ENCODE measurements at regions not wholly inside any gene's neighbourhood (a gene's known extent, or its start where the extent isn't known, plus 50 kb on each side); places are given as distances from the start of the nearest gene placed in this dataset.

DNA sequence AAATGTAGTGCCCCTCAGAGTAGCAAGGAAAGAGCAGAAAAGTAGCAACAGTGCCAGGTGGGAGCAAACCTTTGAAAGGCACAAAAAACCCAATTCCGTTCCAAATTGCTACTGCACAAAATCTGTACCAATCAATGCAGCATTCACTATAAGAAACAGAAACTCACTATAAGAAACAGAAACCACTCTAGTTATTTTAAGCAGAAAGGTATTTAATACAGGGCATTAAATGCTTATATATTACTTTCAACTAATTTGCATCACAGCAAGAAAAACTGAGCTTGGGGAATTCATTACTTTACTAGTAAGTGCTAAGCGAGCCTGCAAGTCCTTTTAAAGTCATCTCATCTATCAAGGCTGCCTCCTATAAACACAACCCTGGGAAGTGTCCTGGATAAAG lies 116.5 kb upstream of the OLIG3 start:
- WGBS, 2 donors, result 82 to 89% methylated on average over 2 of the region's 2 CpGs
- TF ChIP-seq, protein P1, sequence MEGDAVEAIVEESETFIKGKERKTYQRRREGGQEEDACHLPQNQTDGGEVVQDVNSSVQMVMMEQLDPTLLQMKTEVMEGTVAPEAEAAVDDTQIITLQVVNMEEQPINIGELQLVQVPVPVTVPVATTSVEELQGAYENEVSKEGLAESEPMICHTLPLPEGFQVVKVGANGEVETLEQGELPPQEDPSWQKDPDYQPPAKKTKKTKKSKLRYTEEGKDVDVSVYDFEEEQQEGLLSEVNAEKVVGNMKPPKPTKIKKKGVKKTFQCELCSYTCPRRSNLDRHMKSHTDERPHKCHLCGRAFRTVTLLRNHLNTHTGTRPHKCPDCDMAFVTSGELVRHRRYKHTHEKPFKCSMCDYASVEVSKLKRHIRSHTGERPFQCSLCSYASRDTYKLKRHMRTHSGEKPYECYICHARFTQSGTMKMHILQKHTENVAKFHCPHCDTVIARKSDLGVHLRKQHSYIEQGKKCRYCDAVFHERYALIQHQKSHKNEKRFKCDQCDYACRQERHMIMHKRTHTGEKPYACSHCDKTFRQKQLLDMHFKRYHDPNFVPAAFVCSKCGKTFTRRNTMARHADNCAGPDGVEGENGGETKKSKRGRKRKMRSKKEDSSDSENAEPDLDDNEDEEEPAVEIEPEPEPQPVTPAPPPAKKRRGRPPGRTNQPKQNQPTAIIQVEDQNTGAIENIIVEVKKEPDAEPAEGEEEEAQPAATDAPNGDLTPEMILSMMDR (IDR thresholded peaks at IDR 0.05), result no peak
- H3K36me3 ChIP-seq, result no peaks in the 10 kb centered on the region
- H3K4me1 ChIP-seq, result no peaks in the 10 kb centered on the region
- peaks cover 0 to 13% (median 0%) of the 10 kb centered on the region in 11 donors for H3K9me3 ChIP-seq
- ATAC-seq (no peak), DNase-seq (no peak)
- H3K27ac ChIP-seq, result no peak overlapping the region
- H3K4me3 ChIP-seq, result no peak overlapping the region
- intact Hi-C loops (cut with DNase I), result no loop called here
- H3K27me3 ChIP-seq, result peaks cover 0 to 23% (median 5%) of the 10 kb centered on the region in 7 donors

DNA sequence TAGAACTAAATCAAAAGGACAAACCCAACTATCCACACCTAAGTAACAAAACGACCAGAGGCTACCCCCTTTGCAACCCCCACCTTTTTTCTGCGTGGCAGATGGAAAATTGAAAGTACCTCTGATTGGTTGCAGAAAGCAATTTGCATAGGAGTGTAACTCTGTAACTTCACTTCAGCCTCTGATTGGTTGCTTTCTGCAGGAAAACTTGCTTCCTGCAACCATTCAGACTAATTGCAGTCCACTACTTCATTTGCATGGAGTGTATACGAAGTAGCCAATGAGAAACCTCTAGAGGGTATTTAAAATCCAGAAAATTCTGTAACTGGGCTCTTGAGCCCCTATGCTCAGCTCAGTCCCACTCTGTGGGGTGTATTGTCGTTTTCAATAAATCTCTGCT lies 129.1 kb upstream of the OLIG3 start:
- DNase-seq (no peak), ATAC-seq (no peak)
- 56 to 58% methylated on average over 4 of the region's 4 CpGs for WGBS, 2 donors
- Histone ChIP-seq H3K27me3 (peaks cover 0 to 38% (median 16%) of the 10 kb centered on the region in 7 donors), H3K36me3 (no peaks in the 10 kb centered on the region), H3K4me3 (no peak overlapping the region), H3K4me1 (no peaks in the 10 kb centered on the region), H3K9me3 (no peaks in the 10 kb centered on the region), H3K27ac (no peak overlapping the region)
- TF ChIP-seq, protein P1 (IDR thresholded peaks at IDR 0.05), result no peak
- intact Hi-C loops (cut with DNase I), result no loop called here

DNA sequence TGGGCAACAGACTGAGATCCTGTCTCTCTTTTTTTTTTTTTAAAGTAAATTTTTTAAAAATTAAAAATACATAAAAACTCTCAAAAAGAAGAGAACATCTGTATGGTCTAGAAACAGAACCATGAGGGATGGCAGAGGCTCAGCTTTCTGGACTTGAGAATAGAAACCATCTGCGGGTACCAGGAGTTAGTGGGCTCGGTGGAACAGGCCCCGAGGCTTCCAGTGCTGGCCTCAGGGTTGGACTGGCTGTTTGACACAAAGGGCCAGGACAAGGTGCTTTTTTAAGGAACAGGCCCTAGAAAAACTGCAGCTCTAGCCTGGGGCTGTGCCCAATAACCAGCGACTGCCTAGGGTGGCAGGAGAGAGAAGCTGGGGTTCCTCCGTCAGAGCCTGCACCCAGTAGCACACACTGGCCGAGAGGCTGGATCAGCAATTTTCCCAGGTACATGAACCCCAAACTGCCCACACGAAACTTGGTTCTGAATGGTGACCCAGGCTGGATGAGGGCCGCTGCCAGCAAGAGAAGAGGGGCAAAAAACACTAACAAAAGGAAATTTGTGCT lies 131.0 kb upstream of the OLIG3 start:
- H3K36me3 ChIP-seq, result no peaks in the 10 kb centered on the region
- H3K4me3 ChIP-seq, result no peak overlapping the region
- intact Hi-C loops (cut with DNase I), result no loop called here
- no peaks in the 10 kb centered on the region for H3K9me3 ChIP-seq
- peaks cover 0 to 38% (median 16%) of the 10 kb centered on the region in 7 donors for H3K27me3 ChIP-seq
- no peak overlapping the region for H3K27ac ChIP-seq
- no peaks in the 10 kb centered on the region for H3K4me1 ChIP-seq
- no peak for ATAC-seq
- TF ChIP-seq, protein P1 (IDR thresholded peaks at IDR 0.05), result no peak
- 89 to 93% methylated on average over 8 of the region's 8 CpGs for WGBS, 2 donors
- DNase-seq, result no peak

DNA sequence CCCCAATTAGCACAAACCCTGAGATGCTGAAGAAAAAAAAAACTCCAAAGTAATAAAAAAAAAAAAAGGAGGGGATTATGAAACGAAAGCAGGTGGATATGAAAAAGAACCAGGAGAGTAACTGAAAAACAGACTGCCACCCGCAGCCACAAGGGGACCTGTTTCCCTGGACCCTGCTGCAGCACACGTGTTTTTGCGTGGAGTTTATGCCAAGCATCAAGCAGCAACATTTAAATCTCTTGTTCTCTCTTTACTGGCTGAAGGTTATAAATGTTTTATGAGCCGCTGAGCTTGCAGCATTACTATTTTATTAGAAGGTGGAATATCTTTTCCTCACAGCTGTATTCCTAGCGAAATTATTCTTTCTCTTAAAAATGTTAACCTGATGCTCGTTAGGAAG lies 131.6 kb upstream of the OLIG3 start:
- no peaks in the 10 kb centered on the region for H3K9me3 ChIP-seq
- H3K36me3 ChIP-seq, result no peaks in the 10 kb centered on the region
- WGBS, 2 donors, result 76 to 79% methylated on average over 7 of the region's 7 CpGs
- H3K27ac ChIP-seq, result no peak overlapping the region
- TF ChIP-seq, protein P1 (IDR thresholded peaks at IDR 0.05), result no peak
- peaks cover 0 to 36% (median 16%) of the 10 kb centered on the region in 7 donors for H3K27me3 ChIP-seq
- no peaks in the 10 kb centered on the region for H3K4me1 ChIP-seq
- DNase-seq, result no peak
- ATAC-seq, result no peak
- intact Hi-C loops (cut with DNase I), result no loop called here
- no peak overlapping the region for H3K4me3 ChIP-seq

Data from heart right ventricle (tissue), 16 donors.